ENCODE measurements at regions not wholly inside any gene's neighbourhood (a gene's known extent, or its start where the extent isn't known, plus 50 kb on each side); places are given as distances from the start of the nearest gene placed in this dataset.

DNA sequence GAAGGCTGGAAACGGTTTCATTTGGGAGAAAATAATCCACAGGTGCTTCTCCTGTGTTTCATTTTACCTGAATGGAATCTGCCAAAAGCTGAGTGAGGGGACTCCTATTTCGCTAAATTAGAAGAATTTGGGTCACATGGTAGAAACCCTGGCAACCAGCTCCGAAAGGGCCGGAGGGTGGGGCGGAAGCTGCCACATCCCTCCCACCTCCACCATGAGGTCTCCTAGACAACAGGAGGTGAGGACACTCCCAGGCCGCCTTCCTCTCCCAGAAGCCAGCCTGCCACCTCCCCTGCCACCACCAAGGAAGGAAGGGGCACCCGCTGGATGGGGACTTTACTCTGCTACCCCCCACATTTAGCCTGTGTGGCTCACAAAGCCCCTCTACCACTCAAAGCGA is 199.9 kb upstream of the ZC3H12A start:
- H3K36me3 ChIP-seq (ENCODE audit: control insufficient read depth in 1 of 2, insufficient read depth in 2 of 2, low read length in 2 of 2): no peaks in the 10 kb centered on the region
- no peaks in the 10 kb centered on the region for H3K9me2 ChIP-seq (ENCODE audit: insufficient read depth)
- H3K4me1 ChIP-seq (ENCODE audit: control insufficient read depth in 1 of 2, insufficient read depth in 2 of 2, low read length in 2 of 2): no peaks in the 10 kb centered on the region
- no peaks in the 10 kb centered on the region for H4K20me1 ChIP-seq (ENCODE audit: insufficient read depth)
- no peak overlapping the region for H3K4me2 ChIP-seq (ENCODE audit: low read length)
- POLR2A ChIA-PET: no interaction called here
- BruUV-seq (replicated peaks): no TSS peak
- DNase-seq (ENCODE audit: low read depth, low spot score) (no peak), ATAC-seq (no peak)
- no peak overlapping the region for H3K27ac ChIP-seq (ENCODE audit: low read depth, low read length)
- TF ChIP-seq ZFX (IDR thresholded peaks at IDR 0.05): no peak
- TF ChIP-seq ZNF274 (IDR thresholded peaks at IDR 0.05; ENCODE audit: low read depth, low read length): no peak
- no peak for TF ChIP-seq ELF1 (IDR thresholded peaks at IDR 0.05; ENCODE audit: borderline replicate concordance, low read depth)
- no peak for TF ChIP-seq YY1 (IDR thresholded peaks at IDR 0.05; ENCODE audit: extremely low read depth, insufficient replicate concordance, low read depth, low read length)
- no peak for TF ChIP-seq POLR2AphosphoS5 (IDR thresholded peaks at IDR 0.05; ENCODE audit: low read depth, low read length)
- no peak for TF ChIP-seq POLR2A (IDR thresholded peaks at IDR 0.05; ENCODE audit: borderline replicate concordance, extremely low read depth, insufficient read depth, insufficient read length)
- TF ChIP-seq, protein P1, sequence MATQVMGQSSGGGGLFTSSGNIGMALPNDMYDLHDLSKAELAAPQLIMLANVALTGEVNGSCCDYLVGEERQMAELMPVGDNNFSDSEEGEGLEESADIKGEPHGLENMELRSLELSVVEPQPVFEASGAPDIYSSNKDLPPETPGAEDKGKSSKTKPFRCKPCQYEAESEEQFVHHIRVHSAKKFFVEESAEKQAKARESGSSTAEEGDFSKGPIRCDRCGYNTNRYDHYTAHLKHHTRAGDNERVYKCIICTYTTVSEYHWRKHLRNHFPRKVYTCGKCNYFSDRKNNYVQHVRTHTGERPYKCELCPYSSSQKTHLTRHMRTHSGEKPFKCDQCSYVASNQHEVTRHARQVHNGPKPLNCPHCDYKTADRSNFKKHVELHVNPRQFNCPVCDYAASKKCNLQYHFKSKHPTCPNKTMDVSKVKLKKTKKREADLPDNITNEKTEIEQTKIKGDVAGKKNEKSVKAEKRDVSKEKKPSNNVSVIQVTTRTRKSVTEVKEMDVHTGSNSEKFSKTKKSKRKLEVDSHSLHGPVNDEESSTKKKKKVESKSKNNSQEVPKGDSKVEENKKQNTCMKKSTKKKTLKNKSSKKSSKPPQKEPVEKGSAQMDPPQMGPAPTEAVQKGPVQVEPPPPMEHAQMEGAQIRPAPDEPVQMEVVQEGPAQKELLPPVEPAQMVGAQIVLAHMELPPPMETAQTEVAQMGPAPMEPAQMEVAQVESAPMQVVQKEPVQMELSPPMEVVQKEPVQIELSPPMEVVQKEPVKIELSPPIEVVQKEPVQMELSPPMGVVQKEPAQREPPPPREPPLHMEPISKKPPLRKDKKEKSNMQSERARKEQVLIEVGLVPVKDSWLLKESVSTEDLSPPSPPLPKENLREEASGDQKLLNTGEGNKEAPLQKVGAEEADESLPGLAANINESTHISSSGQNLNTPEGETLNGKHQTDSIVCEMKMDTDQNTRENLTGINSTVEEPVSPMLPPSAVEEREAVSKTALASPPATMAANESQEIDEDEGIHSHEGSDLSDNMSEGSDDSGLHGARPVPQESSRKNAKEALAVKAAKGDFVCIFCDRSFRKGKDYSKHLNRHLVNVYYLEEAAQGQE (IDR thresholded peaks at IDR 0.05; ENCODE audit: low read depth): no peak
- no peak for TF ChIP-seq SP1 (IDR thresholded peaks at IDR 0.05; ENCODE audit: low read depth)
- TF ChIP-seq, protein P2, sequence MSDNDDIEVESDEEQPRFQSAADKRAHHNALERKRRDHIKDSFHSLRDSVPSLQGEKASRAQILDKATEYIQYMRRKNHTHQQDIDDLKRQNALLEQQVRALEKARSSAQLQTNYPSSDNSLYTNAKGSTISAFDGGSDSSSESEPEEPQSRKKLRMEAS (IDR thresholded peaks at IDR 0.05): no peak
- no peak for TF ChIP-seq CBX3 (IDR thresholded peaks at IDR 0.05; ENCODE audit: low read depth)
- no peak for TF ChIP-seq RAD21 (IDR thresholded peaks at IDR 0.05; ENCODE audit: low read depth)
- TF ChIP-seq, protein P3, sequence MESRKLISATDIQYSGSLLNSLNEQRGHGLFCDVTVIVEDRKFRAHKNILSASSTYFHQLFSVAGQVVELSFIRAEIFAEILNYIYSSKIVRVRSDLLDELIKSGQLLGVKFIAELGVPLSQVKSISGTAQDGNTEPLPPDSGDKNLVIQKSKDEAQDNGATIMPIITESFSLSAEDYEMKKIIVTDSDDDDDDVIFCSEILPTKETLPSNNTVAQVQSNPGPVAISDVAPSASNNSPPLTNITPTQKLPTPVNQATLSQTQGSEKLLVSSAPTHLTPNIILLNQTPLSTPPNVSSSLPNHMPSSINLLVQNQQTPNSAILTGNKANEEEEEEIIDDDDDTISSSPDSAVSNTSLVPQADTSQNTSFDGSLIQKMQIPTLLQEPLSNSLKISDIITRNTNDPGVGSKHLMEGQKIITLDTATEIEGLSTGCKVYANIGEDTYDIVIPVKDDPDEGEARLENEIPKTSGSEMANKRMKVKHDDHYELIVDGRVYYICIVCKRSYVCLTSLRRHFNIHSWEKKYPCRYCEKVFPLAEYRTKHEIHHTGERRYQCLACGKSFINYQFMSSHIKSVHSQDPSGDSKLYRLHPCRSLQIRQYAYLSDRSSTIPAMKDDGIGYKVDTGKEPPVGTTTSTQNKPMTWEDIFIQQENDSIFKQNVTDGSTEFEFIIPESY (IDR thresholded peaks at IDR 0.05; ENCODE audit: extremely low read depth, insufficient replicate concordance, low read length): no peak
- TF ChIP-seq JUND (IDR thresholded peaks at IDR 0.05): no peak
- no peak for TF ChIP-seq SIN3A (IDR thresholded peaks at IDR 0.05; ENCODE audit: low read depth)
- no peak for TF ChIP-seq SRF (IDR thresholded peaks at IDR 0.05; ENCODE audit: low read depth)
- no peak for TF ChIP-seq FOSL1 (IDR thresholded peaks at IDR 0.05; ENCODE audit: low read depth)
- no peak for TF ChIP-seq EZH2phosphoT487 (IDR thresholded peaks at IDR 0.05; ENCODE audit: borderline replicate concordance)
- no peak for TF ChIP-seq CTCF (IDR thresholded peaks at IDR 0.05 in 2 of 3, conservative IDR thresholded peaks at IDR 0.05 in 1 of 3; ENCODE audit: borderline replicate concordance in 1 of 3, insufficient read depth in 1 of 3, low read depth in 2 of 3, low read length in 2 of 3)
- no peak for TF ChIP-seq EZH2 (IDR thresholded peaks at IDR 0.05)
- peaks cover 46% of the 10 kb centered on the region for H3K27me3 ChIP-seq (ENCODE audit: insufficient read depth, low read length)
- intact Hi-C loops (cut with micrococcal nuclease): no loop called here
- RAD21 ChIA-PET (ENCODE audit: low non-redundant PET in 1 of 2, low total read pairs in 2 of 2, uncharacterized antibody in 2 of 2, unreplicated experiment in 2 of 2): no interaction called here
- H3K9ac ChIP-seq (ENCODE audit: low read length): no peak overlapping the region
- H3K79me2 ChIP-seq (ENCODE audit: insufficient read depth, low read length): no peaks in the 10 kb centered on the region
- H2AFZ ChIP-seq (ENCODE audit: low read depth, low read length, poor library complexity, severe bottlenecking): no peak overlapping the region
- no peak overlapping the region for H3K4me3 ChIP-seq (replicated peaks in 1 of 2; ENCODE audit: low read depth in 1 of 2, low read length in 2 of 2)
- no peaks in the 10 kb centered on the region; a peak in 1 of 4 replicates for H3K9me3 ChIP-seq (ENCODE audit: control insufficient read depth in 1 of 2, insufficient read depth in 1 of 2, low read depth in 1 of 2, low read length in 2 of 2)
- CTCF ChIA-PET: no interaction called here

All from HCT116 (cell line).